Suprapubic skin (tissue), 4 donors: ENCODE measurements at regions not wholly inside any gene's neighbourhood (a gene's known extent, or its start where the extent isn't known, plus 50 kb on each side); places are given as distances from the start of the nearest gene placed in this dataset.

ENCODE experiments used
- EP300 ChIP-seq: sonication (generic); formaldehyde crosslinking; IDR thresholded peaks from one replicate; pipeline ENCODE4 v1.6.1; 2017; ENCODE audit warnings: antibody characterized with exemption
- POLR2A ChIP-seq, 2 donors: fragments of 450-650 bp; IDR thresholded peaks; one replicate each; pipeline ENCODE4 v1.6.1; 2017; ENCODE audit warnings: antibody characterized with exemption in 2 of 2, mild to moderate bottlenecking in 2 of 2, moderate library complexity in 2 of 2
- POLR2AphosphoS5 ChIP-seq, 3 donors: sonication (generic); formaldehyde crosslinking; IDR thresholded peaks; one replicate each; pipeline ENCODE4 v1.6.1; 2017; ENCODE audit warnings: antibody characterized with exemption in 3 of 3
- TF ChIP-seq, protein P1 (sequence below), 2 donors: fragments of 200-600 bp in 1 of 2; fragments of 450-650 bp in 1 of 2; sonication (generic) in 1 of 2; IDR thresholded peaks; one replicate each; pipeline ENCODE4 v1.5.1; 2016 to 2019; ENCODE audit warnings: antibody characterized with exemption in 2 of 2, mild to moderate bottlenecking in 1 of 2, moderate library complexity in 1 of 2

GRCh38 chr2:156118753-156119416, 213.6 kb downstream of the NR4A2 start:
- TF ChIP-seq, protein P1, sequence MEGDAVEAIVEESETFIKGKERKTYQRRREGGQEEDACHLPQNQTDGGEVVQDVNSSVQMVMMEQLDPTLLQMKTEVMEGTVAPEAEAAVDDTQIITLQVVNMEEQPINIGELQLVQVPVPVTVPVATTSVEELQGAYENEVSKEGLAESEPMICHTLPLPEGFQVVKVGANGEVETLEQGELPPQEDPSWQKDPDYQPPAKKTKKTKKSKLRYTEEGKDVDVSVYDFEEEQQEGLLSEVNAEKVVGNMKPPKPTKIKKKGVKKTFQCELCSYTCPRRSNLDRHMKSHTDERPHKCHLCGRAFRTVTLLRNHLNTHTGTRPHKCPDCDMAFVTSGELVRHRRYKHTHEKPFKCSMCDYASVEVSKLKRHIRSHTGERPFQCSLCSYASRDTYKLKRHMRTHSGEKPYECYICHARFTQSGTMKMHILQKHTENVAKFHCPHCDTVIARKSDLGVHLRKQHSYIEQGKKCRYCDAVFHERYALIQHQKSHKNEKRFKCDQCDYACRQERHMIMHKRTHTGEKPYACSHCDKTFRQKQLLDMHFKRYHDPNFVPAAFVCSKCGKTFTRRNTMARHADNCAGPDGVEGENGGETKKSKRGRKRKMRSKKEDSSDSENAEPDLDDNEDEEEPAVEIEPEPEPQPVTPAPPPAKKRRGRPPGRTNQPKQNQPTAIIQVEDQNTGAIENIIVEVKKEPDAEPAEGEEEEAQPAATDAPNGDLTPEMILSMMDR (IDR thresholded peaks at IDR 0.05) = no peak
- TF ChIP-seq EP300 (no peak), POLR2A (IDR thresholded peaks at IDR 0.05) (no peak), POLR2AphosphoS5 (IDR thresholded peaks at IDR 0.05) (no peak)
